WTC11 (cell line): ENCODE measurements at regions not wholly inside any gene's neighbourhood (a gene's known extent, or its start where the extent isn't known, plus 50 kb on each side); places are given as distances from the start of the nearest gene placed in this dataset.

ENCODE experiments used
- ATAC-seq: fragments of 200-7000 bp; cut with Tn5 transposase; 2 replicates; pipeline ENCODE4 v1.10.0; 2021; ENCODE audit warnings: mild to moderate bottlenecking, moderate library complexity
- CTCF ChIA-PET: fragments of 300-600 bp; sonication (Branson Sonifier 250); formaldehyde crosslinking; loops from one replicate; lab custom pipeline; 2021; ENCODE audit warnings: antibody characterized with exemption; lab: Charles Lee
- POLR2A ChIA-PET: fragments of 350-600 bp; sonication (Branson Sonifier 250); formaldehyde crosslinking; loops from one replicate; lab custom pipeline; 2021; ENCODE audit warnings: antibody characterized with exemption; lab: Charles Lee
- DNase-seq: peaks from one replicate; pipeline ENCODE4 v3.0.0; 2021; ENCODE audit warnings: low spot score
- H3K27ac Mint-ChIP-seq: 2 replicates; pipeline ENCODE4 v1.8.0; 2021; ENCODE audit warnings: mixed read lengths
- H3K27me3 Mint-ChIP-seq: 2 replicates; pipeline ENCODE4 v1.8.0; 2021; ENCODE audit warnings: low read depth, mild to moderate bottlenecking, moderate library complexity, mixed read lengths
- H3K36me3 Mint-ChIP-seq: 2 replicates; pipeline ENCODE4 v1.8.0; 2021; ENCODE audit warnings: mixed read lengths
- H3K4me1 Mint-ChIP-seq: 2 replicates; pipeline ENCODE4 v1.8.0; 2022; ENCODE audit warnings: mixed read lengths
- H3K4me3 Mint-ChIP-seq: 2 replicates; pipeline ENCODE4 v1.8.0; 2021; ENCODE audit warnings: mild to moderate bottlenecking, moderate library complexity, mixed read lengths
- H3K9me3 Mint-ChIP-seq: 2 replicates; pipeline ENCODE4 v1.8.0; 2021; ENCODE audit warnings: mixed read lengths
- CBFB ChIP-seq: sonication (generic); formaldehyde crosslinking; IDR thresholded peaks from 2 replicates; pipeline ENCODE4 v1.8.1; 2022; ENCODE audit warnings: mild to moderate bottlenecking, low read depth, missing genetic modification reagents
- CREB1 ChIP-seq: sonication (generic); formaldehyde crosslinking; IDR thresholded peaks from 2 replicates; pipeline ENCODE4 v1.8.0; 2023; ENCODE audit warnings: mild to moderate bottlenecking, missing genetic modification reagents
- FOXK1 ChIP-seq: sonication (generic); formaldehyde crosslinking; IDR thresholded peaks from 2 replicates; pipeline ENCODE4 v1.8.0; 2022; ENCODE audit warnings: mild to moderate bottlenecking, moderate library complexity, missing genetic modification reagents
- FOXP1 ChIP-seq: sonication (generic); formaldehyde crosslinking; IDR thresholded peaks from 2 replicates; pipeline ENCODE4 v1.8.0; 2022; ENCODE audit warnings: missing genetic modification reagents, mild to moderate bottlenecking, moderate library complexity, borderline replicate concordance
- GABPB1 ChIP-seq: sonication (generic); formaldehyde crosslinking; IDR thresholded peaks from 2 replicates; pipeline ENCODE4 v1.8.1; 2023; ENCODE audit warnings: mild to moderate bottlenecking, missing genetic modification reagents
- MXD4 ChIP-seq: fragments of 250-450 bp; sonication (Bioruptor Pico); IDR thresholded peaks from 2 replicates; pipeline ENCODE4 v1.8.0; 2021; ENCODE audit warnings: mild to moderate bottlenecking, moderate library complexity, borderline replicate concordance
- MYBL2 ChIP-seq: sonication (generic); formaldehyde crosslinking; IDR thresholded peaks from 2 replicates; pipeline ENCODE4 v1.8.1; 2023; ENCODE audit warnings: mild to moderate bottlenecking, moderate library complexity, missing genetic modification reagents
- NFYB ChIP-seq: sonication (generic); formaldehyde crosslinking; conservative IDR thresholded peaks from 2 replicates; pipeline ENCODE4 v1.8.0; 2022; ENCODE audit warnings: low read depth, missing genetic modification reagents
- NR1H2 ChIP-seq: sonication (generic); formaldehyde crosslinking; IDR thresholded peaks from 2 replicates; pipeline ENCODE4 v1.9.0; 2021; ENCODE audit warnings: mild to moderate bottlenecking, moderate library complexity, missing genetic modification reagents
- NR3C1 ChIP-seq: sonication (generic); formaldehyde crosslinking; conservative IDR thresholded peaks from 2 replicates; pipeline ENCODE4 v1.8.1; 2023; ENCODE audit warnings: low read depth, mild to moderate bottlenecking, missing genetic modification reagents
- RORB ChIP-seq: fragments of 250-450 bp; sonication (Bioruptor Pico); IDR thresholded peaks from 2 replicates; pipeline ENCODE4 v1.9.0; 2021; ENCODE audit warnings: mild to moderate bottlenecking
- SMAD4 ChIP-seq: sonication (generic); formaldehyde crosslinking; IDR thresholded peaks from 2 replicates; pipeline ENCODE4 v1.8.0; 2022; ENCODE audit warnings: mild to moderate bottlenecking, missing genetic modification reagents
- SOX15 ChIP-seq: fragments of 250-450 bp; sonication (Bioruptor Pico); IDR thresholded peaks from 2 replicates; pipeline ENCODE4 v1.9.0; 2021; ENCODE audit warnings: mild to moderate bottlenecking
- TCF7 ChIP-seq: sonication (generic); formaldehyde crosslinking; IDR thresholded peaks from 2 replicates; pipeline ENCODE4 v1.8.0; 2022; ENCODE audit warnings: mild to moderate bottlenecking, low read depth, missing genetic modification reagents, moderate library complexity
- TEAD1 ChIP-seq: sonication (generic); formaldehyde crosslinking; IDR thresholded peaks from 2 replicates; pipeline ENCODE4 v1.8.0; 2022; ENCODE audit warnings: mild to moderate bottlenecking, missing genetic modification reagents
- ZNF121 ChIP-seq: sonication (generic); formaldehyde crosslinking; IDR thresholded peaks from 2 replicates; pipeline ENCODE4 v1.8.0; 2023; ENCODE audit warnings: missing genetic modification reagents
- ZNF138 ChIP-seq: sonication (generic); formaldehyde crosslinking; conservative IDR thresholded peaks from 2 replicates; pipeline ENCODE4 v1.8.1; 2022; ENCODE audit warnings: mild to moderate bottlenecking, moderate library complexity, missing genetic modification reagents
- ZNF219 ChIP-seq: sonication (generic); formaldehyde crosslinking; IDR thresholded peaks from 2 replicates; pipeline ENCODE4 v1.8.0; 2023; ENCODE audit warnings: missing genetic modification reagents, mild to moderate bottlenecking, borderline replicate concordance
- ZNF232 ChIP-seq: sonication (generic); formaldehyde crosslinking; IDR thresholded peaks from 2 replicates; pipeline ENCODE4 v1.8.0; 2022; ENCODE audit warnings: mild to moderate bottlenecking, missing genetic modification reagents
- TF ChIP-seq, protein P1 (sequence below): sonication (generic); formaldehyde crosslinking; IDR thresholded peaks from 2 replicates; pipeline ENCODE4 v1.8.1; 2022; ENCODE audit warnings: missing genetic modification reagents, borderline replicate concordance
- TF ChIP-seq, protein P2 (sequence below): fragments of 250-450 bp; sonication (Bioruptor Pico); IDR thresholded peaks from 2 replicates; pipeline ENCODE4 v1.9.0; 2021; ENCODE audit warnings: moderate library complexity, mild to moderate bottlenecking, inconsistent platforms, borderline replicate concordance
- TF ChIP-seq, protein P3 (sequence below): sonication (generic); formaldehyde crosslinking; IDR thresholded peaks from 2 replicates; pipeline ENCODE4 v1.8.1; 2023; ENCODE audit warnings: mild to moderate bottlenecking, missing genetic modification reagents, moderate library complexity
- TF ChIP-seq, protein P4 (sequence below): sonication (generic); formaldehyde crosslinking; IDR thresholded peaks from 2 replicates; pipeline ENCODE4 v1.8.0; 2023; ENCODE audit warnings: missing genetic modification reagents
- TF ChIP-seq, protein P5 (sequence below): sonication (generic); formaldehyde crosslinking; IDR thresholded peaks from 2 replicates; pipeline ENCODE4 v1.8.0; 2022; ENCODE audit warnings: missing genetic modification reagents

DNA sequence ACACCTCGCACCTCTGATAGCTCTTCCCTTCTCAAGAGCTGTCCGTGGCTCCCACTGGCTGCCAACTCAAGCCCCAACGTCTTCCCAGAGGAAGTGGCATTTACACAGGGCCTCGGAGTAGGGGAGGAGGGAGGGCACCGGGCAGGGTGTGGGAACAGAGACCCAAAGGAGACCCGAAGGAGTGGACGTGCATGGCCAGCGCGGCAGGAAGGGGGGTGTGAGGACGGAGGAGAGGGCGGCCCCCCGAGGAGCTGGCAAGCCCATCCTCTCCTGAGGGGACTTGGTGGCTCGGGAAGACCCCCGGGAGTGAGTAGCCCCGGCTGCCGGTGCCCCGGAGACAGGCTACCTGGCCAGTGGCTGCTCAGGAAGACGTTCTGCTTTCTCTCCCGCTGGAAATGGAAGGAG is 85.9 kb downstream of the FOXL3 start:
- no peak overlapping the region for H3K4me3 Mint-ChIP-seq
- no peaks in the 10 kb centered on the region for H3K36me3 Mint-ChIP-seq
- H3K27ac Mint-ChIP-seq = no peak overlapping the region
- TF ChIP-seq CREB1 (CRISPR knock-in tag) = no peak
- DNase-seq (no peak), ATAC-seq (no peak)
- peaks cover 7% of the 10 kb centered on the region; the same call in 1 of the 2 replicates for H3K27me3 Mint-ChIP-seq
- no peaks in the 10 kb centered on the region for H3K9me3 Mint-ChIP-seq
- POLR2A ChIA-PET = no interaction called here
- CTCF ChIA-PET = no interaction called here
- H3K4me1 Mint-ChIP-seq = peaks cover 5% of the 10 kb centered on the region

DNA sequence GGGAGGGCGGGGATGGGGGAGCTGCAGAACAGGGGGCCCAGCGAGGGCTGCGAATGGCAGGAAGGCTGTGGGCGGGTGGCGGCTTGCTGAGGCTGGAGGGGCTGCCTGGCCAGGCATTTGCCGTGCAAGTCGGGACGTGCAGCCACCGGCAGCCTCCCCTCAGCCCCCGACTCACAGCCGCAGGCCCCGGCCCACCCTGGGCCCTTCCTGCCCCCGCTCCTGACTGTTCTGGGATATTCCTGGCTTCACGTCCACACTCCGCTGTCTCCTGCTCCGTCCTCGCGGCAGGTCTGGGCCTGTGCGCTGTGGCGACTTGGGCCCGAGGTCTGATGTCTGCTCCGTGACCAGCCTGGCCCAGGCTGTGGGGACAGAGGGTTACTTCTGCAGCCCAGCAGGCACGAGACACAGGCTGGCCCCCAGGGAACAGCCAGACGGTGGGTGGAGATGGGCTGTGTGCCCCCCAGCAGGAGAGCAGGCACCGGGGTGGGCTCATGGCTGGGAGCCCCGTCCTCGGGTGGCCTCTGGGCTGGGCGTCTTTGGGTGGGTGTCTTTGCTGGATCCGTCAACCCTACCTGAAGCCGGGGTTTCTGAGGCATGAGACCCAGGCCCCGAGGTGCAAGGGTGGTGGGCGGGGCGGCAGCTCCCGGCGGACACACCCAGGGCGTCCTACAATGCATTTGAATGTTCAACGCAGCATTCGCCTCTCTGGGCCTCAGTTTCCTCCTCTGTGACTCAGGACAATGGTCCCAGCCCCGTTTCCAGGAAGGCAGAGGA is 86.5 kb downstream of the FOXL3 start:
- peak; percentile 12 for DNase-seq
- H3K4me3 Mint-ChIP-seq = no peak overlapping the region
- TF ChIP-seq SOX15 (CRISPR knock-in tag) (no peak), CBFB (CRISPR knock-in tag) (no peak), MXD4 (CRISPR knock-in tag) (no peak), FOXP1 (CRISPR knock-in tag) (no peak), SMAD4 (no peak), TEAD1 (CRISPR knock-in tag) (no peak), NFYB (CRISPR knock-in tag) (no peak), MYBL2 (CRISPR knock-in tag) (no peak), RORB (CRISPR knock-in tag) (no peak)
- TF ChIP-seq, protein P1, sequence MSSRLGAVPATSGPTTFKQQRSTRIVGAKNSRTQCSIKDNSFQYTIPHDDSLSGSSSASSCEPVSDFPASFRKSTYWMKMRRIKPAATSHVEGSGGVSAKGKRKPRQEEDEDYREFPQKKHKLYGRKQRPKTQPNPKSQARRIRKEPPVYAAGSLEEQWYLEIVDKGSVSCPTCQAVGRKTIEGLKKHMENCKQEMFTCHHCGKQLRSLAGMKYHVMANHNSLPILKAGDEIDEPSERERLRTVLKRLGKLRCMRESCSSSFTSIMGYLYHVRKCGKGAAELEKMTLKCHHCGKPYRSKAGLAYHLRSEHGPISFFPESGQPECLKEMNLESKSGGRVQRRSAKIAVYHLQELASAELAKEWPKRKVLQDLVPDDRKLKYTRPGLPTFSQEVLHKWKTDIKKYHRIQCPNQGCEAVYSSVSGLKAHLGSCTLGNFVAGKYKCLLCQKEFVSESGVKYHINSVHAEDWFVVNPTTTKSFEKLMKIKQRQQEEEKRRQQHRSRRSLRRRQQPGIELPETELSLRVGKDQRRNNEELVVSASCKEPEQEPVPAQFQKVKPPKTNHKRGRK (CRISPR knock-in tag) = no peak
- CTCF ChIA-PET = no interaction called here
- H3K4me1 Mint-ChIP-seq = peaks cover 5% of the 10 kb centered on the region
- H3K27ac Mint-ChIP-seq = no peak overlapping the region
- no peaks in the 10 kb centered on the region for H3K36me3 Mint-ChIP-seq
- peaks cover 7% of the 10 kb centered on the region; the same call in 1 of the 2 replicates for H3K27me3 Mint-ChIP-seq
- ATAC-seq = no peak
- POLR2A ChIA-PET = no interaction called here
- no peaks in the 10 kb centered on the region for H3K9me3 Mint-ChIP-seq

DNA sequence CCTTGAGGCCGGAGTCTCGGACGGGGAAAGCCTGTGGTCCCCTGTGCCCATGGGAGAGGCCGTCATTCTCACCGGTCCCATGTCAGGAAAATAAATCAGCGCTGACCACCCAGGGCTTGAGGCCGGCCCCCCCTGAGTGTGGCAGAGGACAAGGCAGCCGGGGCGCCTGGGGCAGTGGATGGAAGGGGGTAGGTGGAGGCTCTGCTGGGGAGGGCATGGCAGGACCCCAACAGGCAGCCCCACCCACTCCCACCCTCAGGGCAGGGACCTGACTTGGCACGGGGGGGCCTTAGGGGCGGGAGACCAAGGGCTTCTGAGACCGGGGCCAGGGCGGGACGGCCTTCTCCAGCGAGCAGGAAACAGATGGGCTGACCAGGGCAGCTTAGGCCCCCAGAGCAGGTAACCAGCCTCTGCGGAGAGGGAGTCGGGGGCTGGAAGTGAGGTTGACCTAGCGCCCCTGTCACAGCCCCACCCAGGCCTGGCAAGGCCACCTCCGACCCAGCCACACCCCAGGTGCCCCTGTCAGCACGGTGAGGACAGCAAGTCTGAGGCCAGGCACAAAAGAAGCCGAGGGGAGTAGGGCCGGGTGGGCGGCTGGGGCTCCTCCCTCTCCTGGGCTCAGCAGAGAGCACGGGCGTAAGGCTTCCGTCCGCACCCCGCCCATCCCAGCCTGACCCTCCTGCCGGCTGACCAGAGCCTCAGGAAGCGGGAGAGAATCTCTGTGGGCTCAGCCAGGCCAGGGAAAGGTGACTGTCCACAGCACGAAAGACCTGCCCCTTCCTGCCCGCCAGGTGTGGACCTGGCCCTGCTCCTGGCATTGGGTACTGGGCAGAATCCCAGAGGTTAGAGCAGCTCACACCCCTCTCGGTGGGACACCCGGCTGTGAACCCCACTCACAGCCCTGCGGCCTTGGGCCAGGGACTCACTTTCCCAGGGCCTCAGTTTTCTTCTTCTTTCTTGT is 87.4 kb downstream of the FOXL3 start:
- Mint-ChIP-seq H3K4me3 (no peak overlapping the region), H3K9me3 (no peaks in the 10 kb centered on the region), H3K27ac (no peak overlapping the region), H3K27me3 (peaks cover 7% of the 10 kb centered on the region; the same call in 1 of the 2 replicates), H3K36me3 (no peaks in the 10 kb centered on the region), H3K4me1 (peaks cover 5% of the 10 kb centered on the region)
- ATAC-seq (no peak), DNase-seq (peak; percentile 15)
- POLR2A ChIA-PET = no interaction called here
- CTCF ChIA-PET = interaction anchor here (1.7 kb wide), 1 partner anchor 56 kb away, joined by 4 read pairs; no protein-coding TSS in a partner anchor
- TF ChIP-seq ZNF219 (CRISPR knock-in tag) (no peak), ZNF121 (CRISPR knock-in tag) (no peak), FOXK1 (no peak), NR3C1 (no peak), TCF7 (CRISPR knock-in tag) (no peak), ZNF232 (CRISPR knock-in tag) (no peak), NR1H2 (no peak), ZNF138 (CRISPR knock-in tag) (no peak), GABPB1 (CRISPR knock-in tag) (no peak)
- TF ChIP-seq, protein P2, sequence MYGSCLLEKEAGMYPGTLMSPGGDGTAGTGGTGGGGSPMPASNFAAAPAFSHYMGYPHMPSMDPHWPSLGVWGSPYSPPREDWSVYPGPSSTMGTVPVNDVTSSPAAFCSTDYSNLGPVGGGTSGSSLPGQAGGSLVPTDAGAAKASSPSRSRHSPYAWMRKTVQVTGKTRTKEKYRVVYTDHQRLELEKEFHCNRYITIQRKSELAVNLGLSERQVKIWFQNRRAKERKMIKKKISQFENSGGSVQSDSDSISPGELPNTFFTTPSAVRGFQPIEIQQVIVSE (CRISPR knock-in tag) = no peak
- TF ChIP-seq, protein P3, sequence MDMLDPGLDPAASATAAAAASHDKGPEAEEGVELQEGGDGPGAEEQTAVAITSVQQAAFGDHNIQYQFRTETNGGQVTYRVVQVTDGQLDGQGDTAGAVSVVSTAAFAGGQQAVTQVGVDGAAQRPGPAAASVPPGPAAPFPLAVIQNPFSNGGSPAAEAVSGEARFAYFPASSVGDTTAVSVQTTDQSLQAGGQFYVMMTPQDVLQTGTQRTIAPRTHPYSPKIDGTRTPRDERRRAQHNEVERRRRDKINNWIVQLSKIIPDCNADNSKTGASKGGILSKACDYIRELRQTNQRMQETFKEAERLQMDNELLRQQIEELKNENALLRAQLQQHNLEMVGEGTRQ (CRISPR knock-in tag) = no peak
- TF ChIP-seq, protein P4, sequence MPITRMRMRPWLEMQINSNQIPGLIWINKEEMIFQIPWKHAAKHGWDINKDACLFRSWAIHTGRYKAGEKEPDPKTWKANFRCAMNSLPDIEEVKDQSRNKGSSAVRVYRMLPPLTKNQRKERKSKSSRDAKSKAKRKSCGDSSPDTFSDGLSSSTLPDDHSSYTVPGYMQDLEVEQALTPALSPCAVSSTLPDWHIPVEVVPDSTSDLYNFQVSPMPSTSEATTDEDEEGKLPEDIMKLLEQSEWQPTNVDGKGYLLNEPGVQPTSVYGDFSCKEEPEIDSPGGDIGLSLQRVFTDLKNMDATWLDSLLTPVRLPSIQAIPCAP = no peak
- TF ChIP-seq, protein P5, sequence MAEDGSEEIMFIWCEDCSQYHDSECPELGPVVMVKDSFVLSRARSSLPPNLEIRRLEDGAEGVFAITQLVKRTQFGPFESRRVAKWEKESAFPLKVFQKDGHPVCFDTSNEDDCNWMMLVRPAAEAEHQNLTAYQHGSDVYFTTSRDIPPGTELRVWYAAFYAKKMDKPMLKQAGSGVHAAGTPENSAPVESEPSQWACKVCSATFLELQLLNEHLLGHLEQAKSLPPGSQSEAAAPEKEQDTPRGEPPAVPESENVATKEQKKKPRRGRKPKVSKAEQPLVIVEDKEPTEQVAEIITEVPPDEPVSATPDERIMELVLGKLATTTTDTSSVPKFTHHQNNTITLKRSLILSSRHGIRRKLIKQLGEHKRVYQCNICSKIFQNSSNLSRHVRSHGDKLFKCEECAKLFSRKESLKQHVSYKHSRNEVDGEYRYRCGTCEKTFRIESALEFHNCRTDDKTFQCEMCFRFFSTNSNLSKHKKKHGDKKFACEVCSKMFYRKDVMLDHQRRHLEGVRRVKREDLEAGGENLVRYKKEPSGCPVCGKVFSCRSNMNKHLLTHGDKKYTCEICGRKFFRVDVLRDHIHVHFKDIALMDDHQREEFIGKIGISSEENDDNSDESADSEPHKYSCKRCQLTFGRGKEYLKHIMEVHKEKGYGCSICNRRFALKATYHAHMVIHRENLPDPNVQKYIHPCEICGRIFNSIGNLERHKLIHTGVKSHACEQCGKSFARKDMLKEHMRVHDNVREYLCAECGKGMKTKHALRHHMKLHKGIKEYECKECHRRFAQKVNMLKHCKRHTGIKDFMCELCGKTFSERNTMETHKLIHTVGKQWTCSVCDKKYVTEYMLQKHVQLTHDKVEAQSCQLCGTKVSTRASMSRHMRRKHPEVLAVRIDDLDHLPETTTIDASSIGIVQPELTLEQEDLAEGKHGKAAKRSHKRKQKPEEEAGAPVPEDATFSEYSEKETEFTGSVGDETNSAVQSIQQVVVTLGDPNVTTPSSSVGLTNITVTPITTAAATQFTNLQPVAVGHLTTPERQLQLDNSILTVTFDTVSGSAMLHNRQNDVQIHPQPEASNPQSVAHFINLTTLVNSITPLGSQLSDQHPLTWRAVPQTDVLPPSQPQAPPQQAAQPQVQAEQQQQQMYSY = no peak
